ENCODE measurements at regions not wholly inside any gene's neighbourhood (a gene's known extent, or its start where the extent isn't known, plus 50 kb on each side); places are given as distances from the start of the nearest gene placed in this dataset.

DNA sequence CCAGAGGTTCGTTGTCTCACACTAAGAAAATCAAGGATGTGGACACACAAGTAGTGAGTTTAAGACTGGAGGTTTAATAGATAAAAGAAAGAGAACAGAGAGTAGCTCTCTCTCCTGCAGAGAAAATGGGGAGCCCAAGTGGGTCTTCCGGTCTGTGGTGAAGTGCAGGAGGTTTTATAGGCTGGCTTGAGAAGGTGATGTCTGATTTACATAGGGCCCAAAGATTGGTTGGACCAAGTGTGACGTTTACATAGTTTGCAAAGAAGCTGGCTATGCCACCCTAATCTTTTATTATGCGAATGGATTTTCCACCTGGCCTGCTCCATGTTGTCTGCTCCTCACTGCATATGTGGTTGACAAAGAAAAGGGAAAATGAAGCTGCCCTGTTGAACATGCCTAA lies 430.4 kb upstream of the TRIB2 start:
- H3K4me3 ChIP-seq (ENCODE audit: low read length): no peak overlapping the region
- no peaks in the 10 kb centered on the region for H3K27me3 ChIP-seq (replicated peaks; ENCODE audit: control insufficient read depth, insufficient read depth, low read length)
- H3K9ac ChIP-seq (ENCODE audit: low read length): no peak overlapping the region
- no peak for DNase-seq (ENCODE audit: low read depth)
- no peaks in the 10 kb centered on the region for H3K36me3 ChIP-seq (ENCODE audit: control insufficient read depth, insufficient read depth, low read length, severe bottlenecking)
- no peaks in the 10 kb centered on the region for H3K9me3 ChIP-seq (ENCODE audit: control insufficient read depth, low read length)
- peaks cover 23% of the 10 kb centered on the region for H3K4me1 ChIP-seq (ENCODE audit: control insufficient read depth, insufficient read depth, low read length)

DNA sequence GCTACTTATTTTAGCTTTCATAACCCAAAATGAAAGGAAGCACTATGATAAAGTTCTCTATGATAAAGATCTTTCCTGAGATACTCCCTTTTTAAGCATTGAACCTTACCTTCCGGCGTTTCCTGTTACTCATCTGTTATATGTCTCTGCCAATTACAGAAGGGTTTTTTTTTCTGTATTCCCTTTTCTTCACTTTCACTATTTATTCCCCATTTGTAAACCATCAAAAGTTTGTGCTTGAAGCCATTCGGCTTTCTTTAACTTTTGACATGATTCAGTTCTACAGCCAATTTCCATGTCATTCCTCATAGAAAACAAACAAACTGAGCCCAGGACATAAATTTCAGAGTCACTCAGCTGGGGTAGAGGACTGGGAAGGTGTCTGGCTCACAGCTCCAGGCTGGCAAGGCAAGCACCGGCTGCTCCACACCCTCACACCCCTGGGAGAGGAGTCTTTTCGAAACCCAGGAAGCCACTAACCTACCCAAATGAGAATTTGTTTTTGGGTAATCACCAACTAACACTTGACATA lies 429.4 kb upstream of the TRIB2 start:
- no peaks in the 10 kb centered on the region for H3K36me3 ChIP-seq (ENCODE audit: control insufficient read depth, insufficient read depth, low read length, severe bottlenecking)
- no peaks in the 10 kb centered on the region for H3K27me3 ChIP-seq (replicated peaks; ENCODE audit: control insufficient read depth, insufficient read depth, low read length)
- peak overlapping the region; percentile 39 for H3K4me3 ChIP-seq (ENCODE audit: low read length)
- DNase-seq (ENCODE audit: low read depth): no peak
- H3K9ac ChIP-seq (ENCODE audit: low read length): no peak overlapping the region
- no peaks in the 10 kb centered on the region for H3K9me3 ChIP-seq (ENCODE audit: control insufficient read depth, low read length)
- H3K4me1 ChIP-seq (ENCODE audit: control insufficient read depth, insufficient read depth, low read length): peaks cover 23% of the 10 kb centered on the region

- Histone ChIP-seq H3K36me3 (ENCODE audit: control insufficient read depth, insufficient read depth, low read length, severe bottlenecking) (no peaks in the 10 kb centered on the region), H3K27me3 (replicated peaks; ENCODE audit: control insufficient read depth, insufficient read depth, low read length) (no peaks in the 10 kb centered on the region), H3K4me3 (ENCODE audit: low read length) (no peak overlapping the region), H3K9me3 (ENCODE audit: control insufficient read depth, low read length) (no peaks in the 10 kb centered on the region), H3K4me1 (ENCODE audit: control insufficient read depth, insufficient read depth, low read length) (peaks cover 23% of the 10 kb centered on the region), H3K9ac (ENCODE audit: low read length) (no peak overlapping the region)
- no peak for DNase-seq (ENCODE audit: low read depth)
These were observed 428.7 kb upstream of the TRIB2 start for GRCh38 chr2:12288048-12288447.

GRCh38 chr2:12289120-12289802 lies 427.5 kb upstream of the TRIB2 start:
- H3K9ac ChIP-seq (ENCODE audit: low read length): no peak overlapping the region
- peaks cover 23% of the 10 kb centered on the region for H3K4me1 ChIP-seq (ENCODE audit: control insufficient read depth, insufficient read depth, low read length)
- no peak for DNase-seq (ENCODE audit: low read depth)
- H3K4me3 ChIP-seq (ENCODE audit: low read length): no peak overlapping the region
- no peaks in the 10 kb centered on the region for H3K9me3 ChIP-seq (ENCODE audit: control insufficient read depth, low read length)
- H3K36me3 ChIP-seq (ENCODE audit: control insufficient read depth, insufficient read depth, low read length, severe bottlenecking): no peaks in the 10 kb centered on the region
- H3K27me3 ChIP-seq (replicated peaks; ENCODE audit: control insufficient read depth, insufficient read depth, low read length): no peaks in the 10 kb centered on the region

GRCh38 chr2:12291303-12291702 lies 425.4 kb upstream of the TRIB2 start:
- no peak for DNase-seq (ENCODE audit: low read depth)
- H3K4me1 ChIP-seq (ENCODE audit: control insufficient read depth, insufficient read depth, low read length): peaks cover 14% of the 10 kb centered on the region
- H3K9me3 ChIP-seq (ENCODE audit: control insufficient read depth, low read length): no peaks in the 10 kb centered on the region
- H3K4me3 ChIP-seq (ENCODE audit: low read length): no peak overlapping the region
- no peaks in the 10 kb centered on the region for H3K27me3 ChIP-seq (replicated peaks; ENCODE audit: control insufficient read depth, insufficient read depth, low read length)
- H3K9ac ChIP-seq (ENCODE audit: low read length): no peak overlapping the region
- H3K36me3 ChIP-seq (ENCODE audit: control insufficient read depth, insufficient read depth, low read length, severe bottlenecking): no peaks in the 10 kb centered on the region

DNA sequence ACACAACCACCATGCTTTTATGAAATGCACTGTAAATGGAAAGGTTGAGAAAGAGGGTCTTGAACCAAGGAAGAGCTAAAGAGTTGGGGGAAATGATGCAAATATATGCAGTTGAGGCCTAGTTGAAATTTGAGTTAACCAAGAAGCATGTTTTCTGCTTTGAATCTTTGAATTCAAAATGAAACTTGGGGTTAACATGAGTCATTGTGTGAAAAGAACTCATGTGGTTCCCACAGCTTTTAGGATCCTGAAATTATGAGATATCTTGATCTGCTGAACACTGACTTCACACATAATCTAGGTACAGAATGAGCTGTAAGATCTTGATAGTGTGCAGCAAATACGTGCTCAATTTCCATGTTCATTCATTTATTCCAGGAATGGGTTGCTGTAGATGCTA lies 422.9 kb upstream of the TRIB2 start:
- H3K9me3 ChIP-seq (ENCODE audit: control insufficient read depth, low read length): no peaks in the 10 kb centered on the region
- H3K4me3 ChIP-seq (ENCODE audit: low read length): no peak overlapping the region
- no peak overlapping the region for H3K9ac ChIP-seq (ENCODE audit: low read length)
- H3K4me1 ChIP-seq (ENCODE audit: control insufficient read depth, insufficient read depth, low read length): no peaks in the 10 kb centered on the region
- no peaks in the 10 kb centered on the region for H3K27me3 ChIP-seq (replicated peaks; ENCODE audit: control insufficient read depth, insufficient read depth, low read length)
- no peaks in the 10 kb centered on the region for H3K36me3 ChIP-seq (ENCODE audit: control insufficient read depth, insufficient read depth, low read length, severe bottlenecking)
- DNase-seq (ENCODE audit: low read depth): no peak

- H3K4me1 ChIP-seq (ENCODE audit: control insufficient read depth, insufficient read depth, low read length): peaks cover 2% of the 10 kb centered on the region
- H3K36me3 ChIP-seq (ENCODE audit: control insufficient read depth, insufficient read depth, low read length, severe bottlenecking): no peaks in the 10 kb centered on the region
- no peaks in the 10 kb centered on the region for H3K27me3 ChIP-seq (replicated peaks; ENCODE audit: control insufficient read depth, insufficient read depth, low read length)
- no peak overlapping the region for H3K9ac ChIP-seq (ENCODE audit: low read length)
- H3K9me3 ChIP-seq (ENCODE audit: control insufficient read depth, low read length): peaks cover 2% of the 10 kb centered on the region
- no peak for DNase-seq (ENCODE audit: low read depth)
- H3K4me3 ChIP-seq (ENCODE audit: low read length): no peak overlapping the region
These were observed 420.7 kb upstream of the TRIB2 start for GRCh38 chr2:12295856-12296519.

DNA sequence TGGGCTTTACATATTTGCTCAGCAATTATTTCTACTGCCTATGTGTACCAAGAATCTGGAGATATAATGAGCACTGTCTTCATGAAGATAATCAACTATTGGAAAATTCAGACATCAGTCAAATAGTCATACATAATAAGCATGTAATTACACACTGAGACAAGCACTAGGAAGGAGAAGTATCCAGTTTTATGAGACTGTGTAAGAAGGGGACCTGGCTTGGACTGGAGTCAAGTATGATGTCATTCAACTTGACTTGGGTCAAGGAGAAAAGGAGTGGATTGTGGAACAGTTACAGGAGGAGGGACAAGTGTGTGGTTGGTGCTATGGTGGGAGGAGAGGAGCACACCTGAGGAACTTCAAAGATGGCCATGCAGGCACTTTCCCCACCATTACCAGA lies 419.8 kb upstream of the TRIB2 start:
- no peak overlapping the region for H3K4me3 ChIP-seq (ENCODE audit: low read length)
- H3K9ac ChIP-seq (ENCODE audit: low read length): no peak overlapping the region
- H3K27me3 ChIP-seq (replicated peaks; ENCODE audit: control insufficient read depth, insufficient read depth, low read length): no peaks in the 10 kb centered on the region
- peaks cover 2% of the 10 kb centered on the region for H3K9me3 ChIP-seq (ENCODE audit: control insufficient read depth, low read length)
- H3K4me1 ChIP-seq (ENCODE audit: control insufficient read depth, insufficient read depth, low read length): peaks cover 5% of the 10 kb centered on the region
- DNase-seq (ENCODE audit: low read depth): no peak
- no peaks in the 10 kb centered on the region for H3K36me3 ChIP-seq (ENCODE audit: control insufficient read depth, insufficient read depth, low read length, severe bottlenecking)

- Histone ChIP-seq H3K36me3 (ENCODE audit: control insufficient read depth, insufficient read depth, low read length, severe bottlenecking) (no peaks in the 10 kb centered on the region), H3K9me3 (ENCODE audit: control insufficient read depth, low read length) (peaks cover 2% of the 10 kb centered on the region), H3K4me3 (ENCODE audit: low read length) (no peak overlapping the region), H3K4me1 (ENCODE audit: control insufficient read depth, insufficient read depth, low read length) (peaks cover 10% of the 10 kb centered on the region), H3K9ac (ENCODE audit: low read length) (no peak overlapping the region), H3K27me3 (replicated peaks; ENCODE audit: control insufficient read depth, insufficient read depth, low read length) (no peaks in the 10 kb centered on the region)
- DNase-seq (ENCODE audit: low read depth): no peak
These were observed 418.4 kb upstream of the TRIB2 start for GRCh38 chr2:12298352-12298751.

GRCh38 chr2:12299431-12299830 lies 417.3 kb upstream of the TRIB2 start:
- Histone ChIP-seq H3K9ac (ENCODE audit: low read length) (no peak overlapping the region), H3K27me3 (replicated peaks; ENCODE audit: control insufficient read depth, insufficient read depth, low read length) (no peaks in the 10 kb centered on the region), H3K4me1 (ENCODE audit: control insufficient read depth, insufficient read depth, low read length) (peaks cover 21% of the 10 kb centered on the region), H3K9me3 (ENCODE audit: control insufficient read depth, low read length) (peaks cover 2% of the 10 kb centered on the region), H3K4me3 (ENCODE audit: low read length) (no peak overlapping the region), H3K36me3 (ENCODE audit: control insufficient read depth, insufficient read depth, low read length, severe bottlenecking) (no peaks in the 10 kb centered on the region)
- DNase-seq (ENCODE audit: low read depth): no peak

DNA sequence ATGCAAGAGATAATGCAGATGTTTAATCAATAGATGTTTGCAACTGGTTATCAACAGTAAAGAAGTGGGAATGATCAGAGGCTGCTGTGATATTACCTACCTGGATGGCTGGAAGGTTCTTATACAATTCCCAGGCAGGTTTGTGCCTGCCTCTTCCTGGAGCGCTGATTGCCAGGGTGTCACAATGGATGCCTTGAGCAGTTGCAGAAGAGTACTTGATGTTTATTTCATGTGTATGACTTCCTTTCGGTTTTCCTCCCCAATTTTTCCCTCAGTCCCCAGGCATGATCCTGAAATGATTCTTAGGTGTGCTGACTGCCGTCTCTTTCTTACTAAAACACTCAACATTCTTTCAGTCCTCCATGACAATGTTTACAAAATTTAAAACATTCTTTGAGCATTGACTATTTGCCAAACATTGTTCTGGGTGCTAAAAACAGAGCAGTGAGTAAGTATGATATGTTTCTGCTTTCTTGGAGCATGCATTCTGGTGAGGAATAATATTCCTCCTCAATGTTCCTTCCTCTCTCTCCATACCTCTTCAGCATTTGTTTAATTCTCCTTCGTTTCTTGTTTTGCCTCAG lies 416.6 kb upstream of the TRIB2 start:
- DNase-seq (ENCODE audit: low read depth): peak; percentile 17
- Histone ChIP-seq H3K9me3 (ENCODE audit: control insufficient read depth, low read length) (peaks cover 2% of the 10 kb centered on the region), H3K4me1 (ENCODE audit: control insufficient read depth, insufficient read depth, low read length) (peaks cover 28% of the 10 kb centered on the region), H3K9ac (ENCODE audit: low read length) (no peak overlapping the region), H3K4me3 (ENCODE audit: low read length) (no peak overlapping the region), H3K36me3 (ENCODE audit: control insufficient read depth, insufficient read depth, low read length, severe bottlenecking) (no peaks in the 10 kb centered on the region), H3K27me3 (replicated peaks; ENCODE audit: control insufficient read depth, insufficient read depth, low read length) (no peaks in the 10 kb centered on the region)

Measured in adipocyte (in vitro differentiated cells).